AG09319 (cell line): ENCODE measurements at regions not wholly inside any gene's neighbourhood (a gene's known extent, or its start where the extent isn't known, plus 50 kb on each side); places are given as distances from the start of the nearest gene placed in this dataset.

Experiments
- DNase-seq: peaks from one replicate; pipeline ENCODE4 v3.0.0-alpha.2; 2010; ENCODE audit warnings: low read depth; ENCODE audit errors: extremely low read depth
- CTCF ChIP-seq: IDR thresholded peaks from 2 replicates; pipeline ENCODE4 v1.5.1; 2011; ENCODE audit warnings: low read depth, mild to moderate bottlenecking, inconsistent platforms, low read length, moderate library complexity

GRCh38 chr1:88266051-88266450 is 418.0 kb upstream of the PKN2 start:
- no peak for DNase-seq
- no peak for TF ChIP-seq CTCF

GRCh38 chr1:88272216-88272615 is 411.9 kb upstream of the PKN2 start:
- no peak for TF ChIP-seq CTCF
- no peak for DNase-seq

- no peak for TF ChIP-seq CTCF
- DNase-seq: no peak
These were observed 409.6 kb upstream of the PKN2 start for GRCh38 chr1:88274431-88274830.

GRCh38 chr1:88275259-88275862 is 408.7 kb upstream of the PKN2 start:
- no peak for DNase-seq
- TF ChIP-seq CTCF: no peak

GRCh38 chr1:88276163-88276562 is 407.9 kb upstream of the PKN2 start:
- no peak for TF ChIP-seq CTCF
- DNase-seq: no peak

GRCh38 chr1:88284066-88284465 is 400.0 kb upstream of the PKN2 start:
- no peak for DNase-seq
- no peak for TF ChIP-seq CTCF

- no peak for TF ChIP-seq CTCF
- no peak for DNase-seq
These were observed 399.3 kb upstream of the PKN2 start for GRCh38 chr1:88284666-88285366.
